Chondrocyte (in vitro differentiated cells): ENCODE measurements at regions not wholly inside any gene's neighbourhood (a gene's known extent, or its start where the extent isn't known, plus 50 kb on each side); places are given as distances from the start of the nearest gene placed in this dataset.

ENCODE experiments used
- DNase-seq: peaks from one replicate; pipeline ENCODE4 v3.0.0; 2021; ENCODE audit warnings: mixed read lengths, low spot score
- H3K27ac Mint-ChIP-seq: one replicate; pipeline ENCODE4 v1.8.0; 2021; ENCODE audit warnings: mild to moderate bottlenecking, moderate library complexity, mixed read lengths; ENCODE audit not compliant: unreplicated experiment
- H3K27me3 Mint-ChIP-seq: 2 replicates; pipeline ENCODE4 v1.8.0; 2021; ENCODE audit warnings: low read depth, mixed read lengths
- H3K36me3 Mint-ChIP-seq: 2 replicates; pipeline ENCODE4 v1.8.0; 2021; ENCODE audit warnings: low read depth, mixed read lengths
- H3K4me1 Mint-ChIP-seq: 2 replicates; pipeline ENCODE4 v1.8.0; 2021; ENCODE audit warnings: low read depth, mild to moderate bottlenecking, mixed read lengths
- H3K4me3 Mint-ChIP-seq: one replicate; pipeline ENCODE4 v1.8.0; 2021; ENCODE audit warnings: mild to moderate bottlenecking, moderate library complexity, mixed read lengths; ENCODE audit not compliant: unreplicated experiment
- H3K9me3 Mint-ChIP-seq: 2 replicates; pipeline ENCODE4 v1.8.0; 2021; ENCODE audit warnings: low read depth, mixed read lengths
- TF ChIP-seq, protein P1 (sequence below): fragments of 200-600 bp; sonication (generic); IDR thresholded peaks from 2 replicates; pipeline ENCODE4 v1.5.0; 2021; ENCODE audit warnings: antibody characterized with exemption, mild to moderate bottlenecking, moderate library complexity

DNA sequence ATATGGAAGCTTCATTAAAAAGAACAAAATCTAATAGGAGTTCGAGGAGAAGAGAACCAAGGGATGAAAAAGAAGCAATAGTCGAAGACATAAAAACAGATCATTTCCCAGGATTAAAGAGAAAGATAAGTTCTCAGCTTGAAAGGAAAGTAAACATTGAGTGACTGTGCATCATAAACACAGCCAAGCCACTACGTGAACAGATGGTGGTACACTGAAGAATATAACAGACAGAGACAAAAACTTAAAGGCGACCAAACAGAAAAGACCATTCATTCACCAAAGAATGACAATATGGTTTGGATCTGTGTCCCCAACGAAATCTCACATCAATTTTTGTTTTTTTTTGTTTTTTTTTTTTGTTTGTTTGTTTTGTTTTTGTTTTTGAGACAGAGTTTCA, 210.8 kb upstream of the LINGO1 start:
- H3K36me3 Mint-ChIP-seq = peaks cover 5% of the 10 kb centered on the region
- peaks cover 8% of the 10 kb centered on the region for H3K4me1 Mint-ChIP-seq
- no peak for DNase-seq
- peaks cover 38% of the 10 kb centered on the region for H3K27me3 Mint-ChIP-seq
- TF ChIP-seq, protein P1, sequence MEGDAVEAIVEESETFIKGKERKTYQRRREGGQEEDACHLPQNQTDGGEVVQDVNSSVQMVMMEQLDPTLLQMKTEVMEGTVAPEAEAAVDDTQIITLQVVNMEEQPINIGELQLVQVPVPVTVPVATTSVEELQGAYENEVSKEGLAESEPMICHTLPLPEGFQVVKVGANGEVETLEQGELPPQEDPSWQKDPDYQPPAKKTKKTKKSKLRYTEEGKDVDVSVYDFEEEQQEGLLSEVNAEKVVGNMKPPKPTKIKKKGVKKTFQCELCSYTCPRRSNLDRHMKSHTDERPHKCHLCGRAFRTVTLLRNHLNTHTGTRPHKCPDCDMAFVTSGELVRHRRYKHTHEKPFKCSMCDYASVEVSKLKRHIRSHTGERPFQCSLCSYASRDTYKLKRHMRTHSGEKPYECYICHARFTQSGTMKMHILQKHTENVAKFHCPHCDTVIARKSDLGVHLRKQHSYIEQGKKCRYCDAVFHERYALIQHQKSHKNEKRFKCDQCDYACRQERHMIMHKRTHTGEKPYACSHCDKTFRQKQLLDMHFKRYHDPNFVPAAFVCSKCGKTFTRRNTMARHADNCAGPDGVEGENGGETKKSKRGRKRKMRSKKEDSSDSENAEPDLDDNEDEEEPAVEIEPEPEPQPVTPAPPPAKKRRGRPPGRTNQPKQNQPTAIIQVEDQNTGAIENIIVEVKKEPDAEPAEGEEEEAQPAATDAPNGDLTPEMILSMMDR = no peak
- H3K4me3 Mint-ChIP-seq = no peak overlapping the region
- H3K27ac Mint-ChIP-seq = no peak overlapping the region
- H3K9me3 Mint-ChIP-seq = peaks cover 7% of the 10 kb centered on the region

DNA sequence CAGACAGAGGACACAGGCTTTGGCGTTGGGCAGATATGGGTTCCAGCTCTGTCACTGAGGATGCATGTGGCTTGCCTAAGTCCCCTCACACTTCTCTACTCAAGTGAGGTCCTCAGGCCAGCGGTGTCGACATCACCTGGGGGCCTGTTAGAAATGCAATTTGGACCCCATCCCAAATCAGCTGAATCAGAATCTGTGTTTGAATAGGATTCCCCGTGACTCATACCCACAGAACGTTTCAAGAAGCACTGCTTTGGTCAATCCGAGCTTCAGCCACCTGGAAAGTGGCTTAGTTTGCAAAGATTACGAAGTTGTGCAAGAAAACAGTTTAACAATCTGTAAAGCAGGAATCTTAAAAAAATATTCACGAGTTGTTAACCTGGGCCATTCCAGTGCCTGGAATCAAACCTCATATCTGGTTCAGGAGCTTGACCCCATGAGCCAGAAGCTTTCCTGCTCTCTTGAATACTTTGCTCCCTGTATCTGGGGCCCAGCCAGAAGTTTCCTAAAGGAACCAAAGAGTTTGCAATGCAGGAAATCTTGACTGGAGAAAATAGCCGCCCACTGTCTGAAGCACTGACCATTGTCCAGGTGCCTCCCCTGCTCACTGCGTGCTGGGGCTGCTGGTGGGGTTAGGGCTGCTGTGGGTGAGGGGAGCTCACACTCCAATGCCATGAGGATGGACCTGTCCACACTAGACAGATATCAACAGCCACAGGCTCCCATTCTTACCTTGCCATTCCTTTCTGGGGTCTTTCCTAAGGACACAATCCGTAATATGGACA, 208.5 kb upstream of the LINGO1 start:
- peaks cover 7% of the 10 kb centered on the region for H3K9me3 Mint-ChIP-seq
- TF ChIP-seq, protein P1 = no peak
- H3K27me3 Mint-ChIP-seq = peaks cover 24% of the 10 kb centered on the region
- H3K4me3 Mint-ChIP-seq = no peak overlapping the region
- no peak overlapping the region for H3K27ac Mint-ChIP-seq
- peaks cover 6% of the 10 kb centered on the region for H3K4me1 Mint-ChIP-seq
- peaks cover 5% of the 10 kb centered on the region for H3K36me3 Mint-ChIP-seq
- peak; percentile 42 for DNase-seq

DNA sequence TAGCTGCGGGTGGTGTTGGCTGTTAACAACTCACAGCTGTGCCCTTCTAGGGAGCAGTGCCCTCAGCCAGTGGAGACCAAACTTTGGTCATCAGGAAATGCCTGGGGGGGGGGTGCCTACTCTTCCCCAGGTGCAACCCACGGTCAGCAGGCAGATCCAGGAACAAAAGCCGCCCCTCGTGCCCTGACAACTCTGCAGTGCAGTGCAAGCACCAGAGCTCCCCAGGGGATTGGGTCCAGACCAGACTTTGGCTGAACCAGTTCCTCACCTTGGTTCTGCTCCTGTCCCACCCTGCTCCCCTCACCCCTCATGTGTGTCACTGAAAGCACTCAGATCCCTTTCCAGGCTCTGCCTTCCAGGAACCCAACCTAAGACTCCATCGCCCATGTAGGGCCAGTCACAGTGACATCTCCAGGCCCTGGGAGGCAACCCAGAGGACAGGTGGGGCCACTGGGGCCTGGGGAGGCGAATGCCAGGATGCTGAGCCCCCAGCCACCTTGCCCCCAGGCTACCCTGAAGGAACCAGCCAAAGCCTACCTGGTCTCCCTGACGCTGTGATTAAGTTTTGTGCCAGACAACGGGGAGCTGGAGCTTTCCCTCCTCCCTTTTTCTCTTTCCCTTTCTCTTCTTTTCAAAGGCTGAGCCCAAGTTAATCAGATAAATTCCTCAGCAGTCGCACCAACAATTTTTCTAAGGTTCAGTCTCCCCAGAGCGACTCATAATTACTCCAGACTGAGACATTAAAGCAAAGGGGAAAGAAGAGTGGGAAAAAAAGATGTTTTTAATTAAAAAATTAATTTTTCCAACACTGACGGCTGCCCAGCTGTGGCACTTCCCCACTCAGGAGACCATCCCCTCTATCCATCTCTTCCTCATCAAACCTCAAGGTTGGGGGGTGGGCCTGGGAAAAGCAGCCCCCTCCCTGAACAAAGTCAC, 207.5 kb upstream of the LINGO1 start:
- Mint-ChIP-seq H3K27ac (no peak overlapping the region), H3K27me3 (peaks cover 22% of the 10 kb centered on the region), H3K36me3 (peaks cover 5% of the 10 kb centered on the region), H3K4me3 (no peak overlapping the region), H3K9me3 (peaks cover 7% of the 10 kb centered on the region), H3K4me1 (peaks cover 5% of the 10 kb centered on the region)
- DNase-seq = peak; percentile 48
- TF ChIP-seq, protein P1 = no peak

DNA sequence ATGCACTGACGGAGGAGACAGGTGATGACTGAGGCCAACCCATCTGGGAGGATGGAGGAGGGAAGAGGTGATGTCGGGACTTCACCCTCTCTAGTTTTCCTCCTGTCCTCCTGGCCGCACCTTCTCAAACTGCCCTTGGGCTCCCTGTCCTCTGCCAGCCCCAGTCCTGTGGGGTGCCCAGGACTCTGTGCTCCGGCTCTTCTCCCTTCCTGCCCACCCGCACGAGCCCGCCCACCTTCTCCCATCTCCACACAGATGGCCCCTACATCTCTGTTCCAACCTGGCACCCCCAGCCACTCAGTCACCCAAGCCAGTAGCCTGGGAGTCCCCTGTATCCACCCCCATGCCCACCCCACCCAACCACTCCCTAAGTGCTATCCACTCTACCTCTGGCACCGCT, 206.7 kb upstream of the LINGO1 start:
- Mint-ChIP-seq H3K27ac (no peak overlapping the region), H3K27me3 (peaks cover 17% of the 10 kb centered on the region), H3K9me3 (peaks cover 2% of the 10 kb centered on the region), H3K4me1 (peaks cover 5% of the 10 kb centered on the region), H3K36me3 (peaks cover 1% of the 10 kb centered on the region), H3K4me3 (no peak overlapping the region)
- TF ChIP-seq, protein P1 = no peak
- DNase-seq = peak; percentile 71

DNA sequence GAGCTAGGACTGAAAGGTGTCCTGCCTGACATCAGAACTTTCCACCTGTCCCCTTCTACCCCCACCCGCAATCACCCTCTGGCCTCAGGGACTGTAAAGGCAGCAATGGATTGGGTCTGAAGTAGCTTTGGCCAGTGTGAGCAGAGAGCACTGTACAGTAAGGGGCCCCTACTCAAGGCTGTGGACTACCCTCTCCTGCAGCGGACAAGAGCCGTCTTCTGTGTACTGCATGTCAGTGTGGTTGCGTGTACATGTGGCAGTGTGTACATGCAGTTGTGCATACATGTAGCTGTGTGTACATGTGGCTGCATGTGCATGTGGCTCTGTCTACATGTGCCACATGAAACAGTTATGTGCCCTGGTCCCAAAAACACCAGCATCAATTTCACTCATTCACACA, 205.9 kb upstream of the LINGO1 start:
- TF ChIP-seq, protein P1 = no peak
- H3K9me3 Mint-ChIP-seq = no peaks in the 10 kb centered on the region
- H3K4me3 Mint-ChIP-seq = no peak overlapping the region
- peak; percentile 17 for DNase-seq
- H3K36me3 Mint-ChIP-seq = no peaks in the 10 kb centered on the region
- H3K27me3 Mint-ChIP-seq = peaks cover 18% of the 10 kb centered on the region
- no peak overlapping the region for H3K27ac Mint-ChIP-seq
- H3K4me1 Mint-ChIP-seq = peaks cover 5% of the 10 kb centered on the region
